GM10266 (cell line): ENCODE measurements at regions not wholly inside any gene's neighbourhood (a gene's known extent, or its start where the extent isn't known, plus 50 kb on each side); places are given as distances from the start of the nearest gene placed in this dataset.

Experiments used
- DNase-seq: peaks from one replicate; pipeline ENCODE4 v3.0.0; 2012; ENCODE audit errors: extremely low spot score
- TF ChIP-seq, protein P1 (sequence below): IDR thresholded peaks from 2 replicates; pipeline ENCODE4 v1.5.1; 2012; ENCODE audit warnings: mild to moderate bottlenecking, low read depth; ENCODE audit not compliant: control insufficient read depth, insufficient read depth; ENCODE audit errors: missing control alignments

DNA sequence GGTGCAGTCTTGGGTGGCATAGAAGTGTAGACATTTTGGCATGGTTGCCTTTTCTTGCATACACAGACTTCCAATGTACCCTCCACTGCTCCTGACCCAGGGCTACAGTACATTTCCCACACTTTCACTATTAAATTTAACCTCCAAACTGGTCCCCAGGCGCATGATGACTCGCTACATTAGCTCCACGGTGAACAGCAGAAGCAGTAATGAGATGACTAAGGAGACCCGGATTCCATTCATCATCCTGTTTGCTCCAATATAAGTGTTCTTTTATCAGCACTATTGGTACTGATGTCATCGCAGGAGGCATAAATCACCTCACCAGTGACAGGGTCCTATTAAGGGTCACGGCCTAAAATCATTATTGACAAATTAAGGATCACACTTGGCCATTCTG, 316.5 kb downstream of the EN1 start:
- TF ChIP-seq, protein P1, sequence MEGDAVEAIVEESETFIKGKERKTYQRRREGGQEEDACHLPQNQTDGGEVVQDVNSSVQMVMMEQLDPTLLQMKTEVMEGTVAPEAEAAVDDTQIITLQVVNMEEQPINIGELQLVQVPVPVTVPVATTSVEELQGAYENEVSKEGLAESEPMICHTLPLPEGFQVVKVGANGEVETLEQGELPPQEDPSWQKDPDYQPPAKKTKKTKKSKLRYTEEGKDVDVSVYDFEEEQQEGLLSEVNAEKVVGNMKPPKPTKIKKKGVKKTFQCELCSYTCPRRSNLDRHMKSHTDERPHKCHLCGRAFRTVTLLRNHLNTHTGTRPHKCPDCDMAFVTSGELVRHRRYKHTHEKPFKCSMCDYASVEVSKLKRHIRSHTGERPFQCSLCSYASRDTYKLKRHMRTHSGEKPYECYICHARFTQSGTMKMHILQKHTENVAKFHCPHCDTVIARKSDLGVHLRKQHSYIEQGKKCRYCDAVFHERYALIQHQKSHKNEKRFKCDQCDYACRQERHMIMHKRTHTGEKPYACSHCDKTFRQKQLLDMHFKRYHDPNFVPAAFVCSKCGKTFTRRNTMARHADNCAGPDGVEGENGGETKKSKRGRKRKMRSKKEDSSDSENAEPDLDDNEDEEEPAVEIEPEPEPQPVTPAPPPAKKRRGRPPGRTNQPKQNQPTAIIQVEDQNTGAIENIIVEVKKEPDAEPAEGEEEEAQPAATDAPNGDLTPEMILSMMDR, result no peak
- no peak for DNase-seq

DNA sequence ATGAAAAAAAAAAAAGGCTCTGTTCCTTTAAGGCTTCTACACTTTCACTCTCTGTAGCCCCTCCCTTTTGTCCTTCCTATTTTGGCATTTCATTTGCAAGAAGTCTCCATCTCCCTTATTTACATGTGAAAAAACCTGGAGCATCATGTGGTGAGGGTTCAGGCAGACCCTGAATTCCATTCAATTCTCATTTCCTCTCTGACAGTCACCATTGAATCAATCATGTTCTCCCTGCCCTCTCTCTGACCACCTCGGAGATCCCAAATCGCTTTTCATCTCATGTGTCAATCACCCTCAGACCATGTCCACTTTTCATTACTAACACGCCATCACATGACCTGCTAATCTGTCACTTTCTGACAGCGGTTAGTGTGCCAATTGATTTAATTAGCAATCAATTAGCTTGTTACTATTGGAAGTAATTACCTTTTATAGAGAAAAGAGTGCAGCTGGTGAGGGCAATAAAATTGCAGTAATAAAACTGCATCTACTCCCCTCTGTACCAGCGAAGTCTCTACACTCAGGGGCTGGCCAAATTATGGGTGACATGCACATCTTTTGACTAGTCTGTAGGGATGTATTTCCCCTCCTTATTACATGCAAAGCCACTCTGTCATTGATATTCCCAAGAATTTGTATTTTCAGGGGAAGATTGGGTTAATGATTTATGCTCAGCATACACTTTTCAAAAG, 317.4 kb downstream of the EN1 start:
- DNase-seq, result no peak
- TF ChIP-seq, protein P1, result no peak

DNA sequence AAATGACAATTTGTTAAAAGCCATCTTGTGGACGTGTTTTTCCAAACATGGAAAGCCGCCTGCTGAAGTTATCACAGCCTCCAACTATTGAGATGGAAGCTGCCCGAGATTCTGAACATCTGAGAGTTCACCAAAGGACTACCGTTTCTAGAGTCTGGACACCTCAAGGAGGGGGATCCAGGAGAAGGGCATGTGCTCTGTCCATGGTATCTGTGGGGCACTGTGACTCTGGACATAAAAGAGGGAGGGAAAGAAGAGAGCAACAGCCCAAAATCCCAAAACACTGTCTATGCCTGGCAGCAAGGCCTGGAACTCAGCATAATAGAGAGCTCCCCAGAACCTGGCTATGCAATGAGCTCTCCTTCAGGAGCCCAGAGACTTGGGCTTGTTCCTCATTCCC, 319.9 kb downstream of the EN1 start:
- TF ChIP-seq, protein P1, result no peak

DNA sequence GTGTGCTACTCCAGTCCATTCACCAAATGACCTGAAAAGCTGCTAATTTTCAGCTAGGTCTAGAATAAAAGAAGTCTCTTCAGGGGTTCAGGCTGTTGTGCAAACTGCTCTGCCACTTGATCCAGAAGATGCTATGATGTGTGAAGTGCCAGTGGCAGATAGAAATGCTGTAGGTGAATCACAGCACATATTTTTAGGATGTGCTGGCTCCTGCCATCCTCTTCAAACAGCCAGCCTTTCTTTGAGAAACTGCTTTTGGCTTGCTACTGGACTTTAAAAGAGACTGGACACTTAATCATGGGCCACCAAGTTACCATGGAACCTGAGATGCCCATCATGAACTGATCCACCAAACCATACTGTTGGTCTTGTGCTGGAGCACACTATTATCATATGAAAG, 322.1 kb downstream of the EN1 start:
- DNase-seq, result no peak
- TF ChIP-seq, protein P1, result no peak

More for the DNA sequence above, 319.9 kb downstream of the EN1 start:
- no peak for DNase-seq

DNA sequence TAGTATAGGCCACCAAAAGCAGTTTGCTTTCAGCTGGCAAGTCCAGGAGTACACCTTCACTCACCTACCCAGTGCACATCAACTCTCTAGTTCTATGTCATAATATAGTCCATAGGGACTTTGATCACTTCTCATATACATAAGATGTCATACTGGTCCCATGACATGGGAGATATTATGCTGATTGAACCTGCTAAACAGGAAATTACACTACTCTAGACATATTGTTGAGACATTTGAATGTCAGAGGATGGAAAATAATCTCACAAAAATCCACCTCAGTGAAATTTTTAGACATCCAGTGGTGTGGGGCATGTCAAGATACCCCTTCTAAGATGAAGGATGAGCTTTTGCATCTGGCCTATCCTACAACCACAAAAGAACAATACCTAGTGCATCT, 322.5 kb downstream of the EN1 start:
- TF ChIP-seq, protein P1, result no peak
- DNase-seq, result no peak

DNA sequence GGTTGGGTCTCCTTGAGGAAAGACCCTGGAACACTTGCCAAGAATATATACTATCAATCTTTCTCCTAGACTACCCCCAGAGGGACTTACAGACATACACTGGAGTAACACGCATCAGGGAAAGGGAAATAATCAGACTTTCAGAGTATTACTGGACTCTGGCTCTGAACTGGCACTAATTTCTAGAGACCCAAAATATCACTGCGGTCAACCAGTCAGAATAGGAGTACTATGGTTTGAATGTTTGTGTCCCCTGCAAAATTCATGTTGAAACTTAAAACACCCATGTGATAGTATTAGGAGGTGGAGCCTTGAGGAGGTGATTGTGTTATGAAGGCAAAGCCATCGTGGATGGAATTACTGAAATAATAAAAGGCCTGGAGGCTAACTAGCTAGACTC, 323.7 kb downstream of the EN1 start:
- TF ChIP-seq, protein P1, result no peak
- DNase-seq, result no peak

DNA sequence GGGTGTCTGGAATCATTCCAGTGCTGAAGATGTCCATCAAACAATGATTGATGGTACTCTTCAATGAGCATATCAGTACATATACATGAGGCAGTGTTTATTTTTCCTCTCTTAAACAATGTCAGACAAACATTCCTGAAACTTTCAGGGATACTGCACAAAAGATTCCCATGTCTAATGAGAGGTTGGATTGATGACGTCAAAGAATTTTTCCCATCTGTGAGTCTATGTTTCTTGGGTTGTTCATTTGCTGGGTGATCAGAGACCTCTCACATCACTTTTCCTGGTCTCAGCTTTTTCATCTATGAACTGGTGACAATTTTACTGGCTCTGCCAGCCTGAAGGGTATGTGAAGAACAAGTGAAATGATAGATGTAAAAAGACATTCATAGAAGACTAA, 325.5 kb downstream of the EN1 start:
- TF ChIP-seq, protein P1, result no peak
- no peak for DNase-seq
